Thoracic aorta (tissue), 2 donors: ENCODE measurements at regions not wholly inside any gene's neighbourhood (a gene's known extent, or its start where the extent isn't known, plus 50 kb on each side); places are given as distances from the start of the nearest gene placed in this dataset.

Experiments used
- ATAC-seq: fragments of 150-250 bp; one replicate; pipeline ENCODE4 v1.8.0; 2017; ENCODE audit warnings: low read depth; ENCODE audit not compliant: insufficient number of reproducible peaks, low FRiP score
- DNase-seq: peaks from one replicate; pipeline ENCODE4 v3.0.0-alpha.2; 2020; ENCODE audit warnings: low spot score
- H3K27ac ChIP-seq, 2 donors: fragments of 200-600 bp; sonication (generic); 1 replicate in 1 of 2; 2 replicates in 1 of 2; pipeline ENCODE4 v1.5.1; 2016; ENCODE audit warnings: mild to moderate bottlenecking in 2 of 2, moderate library complexity in 2 of 2
- H3K27me3 ChIP-seq: fragments of 200-600 bp; sonication (generic); replicated peaks from 2 replicates; pipeline ENCODE4 v1.6.0; 2016; ENCODE audit warnings: mild to moderate bottlenecking; ENCODE audit not compliant: insufficient read depth
- H3K36me3 ChIP-seq: fragments of 200-600 bp; sonication (generic); one replicate; pipeline ENCODE4 v1.5.1; 2016
- H3K4me1 ChIP-seq, 2 donors: fragments of 200-600 bp; sonication (generic); 1 replicate in 1 of 2; 2 replicates in 1 of 2; pipeline versions ENCODE4 v1.5.1 to v1.6.0; 2016; ENCODE audit warnings: low read depth in 2 of 2, mild to moderate bottlenecking in 1 of 2; ENCODE audit not compliant: control insufficient read depth in 1 of 2
- H3K4me3 ChIP-seq: fragments of 200-600 bp; sonication (generic); 2 replicates; pipeline ENCODE4 v1.5.1; 2016; ENCODE audit warnings: mild to moderate bottlenecking
- H3K9me3 ChIP-seq: fragments of 200-600 bp; sonication (generic); 2 replicates; pipeline ENCODE4 v1.5.1; 2016
- CTCF ChIP-seq: fragments of 200-600 bp; sonication (generic); IDR thresholded peaks from one replicate; pipeline ENCODE4 v1.5.1; 2019; ENCODE audit warnings: antibody characterized with exemption

- no peak overlapping the region for H3K4me3 ChIP-seq
Measured at GRCh38 chr1:183730886-183731573, 73.9 kb upstream of the RGL1 start.

DNA sequence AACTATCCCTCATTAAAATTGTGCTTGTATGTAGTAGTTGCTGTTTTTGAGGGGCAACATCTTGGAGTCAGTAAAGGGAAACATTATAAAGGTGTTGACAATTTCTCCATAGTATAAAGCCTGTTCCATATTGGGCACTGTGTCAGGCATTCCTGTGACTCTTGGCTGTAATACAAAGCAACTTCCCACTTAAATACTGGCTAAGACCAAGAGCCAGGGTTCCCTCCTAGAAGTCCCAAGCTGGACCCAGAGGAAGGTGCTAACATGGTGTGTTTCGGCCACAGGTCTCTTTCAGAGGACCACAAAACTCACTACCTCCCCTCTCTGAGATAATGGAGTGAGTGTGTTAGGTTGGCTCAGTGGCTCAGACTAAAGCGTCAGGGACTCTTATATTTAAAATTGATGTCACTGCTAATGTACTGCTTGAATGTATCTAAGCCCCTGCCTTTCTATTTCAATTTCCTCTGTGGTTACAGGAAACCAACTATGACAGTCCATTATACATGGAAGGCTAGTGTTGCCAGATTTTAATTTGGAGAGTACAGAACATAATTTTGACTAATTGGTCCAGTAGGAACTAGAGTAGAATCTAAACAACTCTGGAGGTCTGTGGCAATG, 74.7 kb upstream of the RGL1 start:
- Histone ChIP-seq H3K9me3 (no peaks in the 10 kb centered on the region), H3K4me3 (no peak overlapping the region), H3K36me3 (no peaks in the 10 kb centered on the region), H3K27ac (no peak overlapping the region), H3K27me3 (no peaks in the 10 kb centered on the region), H3K4me1 (peaks cover 11 to 14% of the 10 kb centered on the region in 2 donors)
- no peak for DNase-seq
- ATAC-seq = no peak
- TF ChIP-seq CTCF = no peak

More at GRCh38 chr1:183730886-183731573, 73.9 kb upstream of the RGL1 start:
- TF ChIP-seq CTCF = no peak
- Histone ChIP-seq H3K9me3 (no peaks in the 10 kb centered on the region), H3K27me3 (no peaks in the 10 kb centered on the region), H3K36me3 (no peaks in the 10 kb centered on the region), H3K27ac (no peak overlapping the region), H3K4me1 (peaks cover 12 to 14% of the 10 kb centered on the region in 2 donors)
- no peak for DNase-seq
- no peak for ATAC-seq

DNA sequence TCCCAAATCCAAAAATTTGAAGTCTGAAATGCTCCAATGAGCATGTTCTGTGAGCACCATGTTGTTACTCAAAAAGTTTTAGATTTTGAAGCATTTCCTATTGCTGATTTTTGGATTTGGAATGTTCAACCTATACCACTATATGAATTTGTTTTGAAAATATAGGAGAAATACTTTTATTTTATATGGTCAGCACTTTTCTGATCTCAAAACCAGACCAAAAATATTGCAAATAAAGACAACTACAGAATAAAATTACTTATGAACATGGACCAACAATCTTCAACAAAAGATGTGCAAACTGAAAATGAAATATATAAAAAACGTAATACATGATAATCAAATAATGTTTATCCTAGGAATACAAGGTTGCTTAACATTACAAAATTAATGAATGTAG, 73.7 kb upstream of the APOBEC4 start:
- no peak for ATAC-seq
- H3K27me3 ChIP-seq = no peaks in the 10 kb centered on the region
- H3K4me1 ChIP-seq = no peaks in the 10 kb centered on the region
- TF ChIP-seq CTCF = no peak
- no peak overlapping the region for H3K27ac ChIP-seq
- H3K4me3 ChIP-seq = no peak overlapping the region
- no peaks in the 10 kb centered on the region for H3K36me3 ChIP-seq
- DNase-seq = no peak
- H3K9me3 ChIP-seq = no peaks in the 10 kb centered on the region

DNA sequence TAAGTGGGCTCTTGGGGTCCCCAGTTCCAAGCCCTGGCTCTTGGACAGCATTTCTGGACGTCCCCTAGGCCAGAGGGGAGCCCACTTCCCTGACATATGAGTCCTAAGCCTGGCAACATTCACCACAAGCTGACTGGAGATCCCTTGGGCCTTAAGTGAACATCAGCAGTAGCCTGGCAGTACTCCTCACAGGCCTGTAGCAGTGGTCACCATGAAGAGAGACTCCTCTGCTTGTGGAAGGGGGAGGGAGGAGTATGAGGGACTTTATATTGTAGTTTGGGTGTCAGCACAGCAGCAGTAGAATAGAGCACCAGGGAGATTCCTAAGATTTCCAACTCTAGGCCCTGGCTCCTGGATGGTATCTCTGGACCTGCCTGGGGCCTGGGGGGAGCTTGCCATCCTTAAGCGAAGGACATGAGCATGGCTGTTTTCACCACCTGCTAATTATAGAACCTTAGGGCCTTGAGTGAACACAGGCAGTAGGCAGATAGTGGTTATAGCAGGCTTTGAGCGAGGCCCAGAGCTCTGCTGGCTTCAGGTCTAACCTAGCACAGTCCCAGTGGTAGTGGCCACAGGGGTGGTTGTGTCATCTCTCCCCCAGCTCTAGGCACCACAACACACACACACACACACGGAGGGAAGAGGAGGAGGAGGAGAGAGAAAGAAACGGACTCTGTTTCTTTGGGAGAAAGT, 71.4 kb upstream of the APOBEC4 start:
- H3K36me3 ChIP-seq = no peaks in the 10 kb centered on the region
- no peak for TF ChIP-seq CTCF
- no peaks in the 10 kb centered on the region for H3K4me1 ChIP-seq
- H3K9me3 ChIP-seq = no peaks in the 10 kb centered on the region
- ATAC-seq (no peak), DNase-seq (no peak)
- H3K4me3 ChIP-seq = no peak overlapping the region
- H3K27ac ChIP-seq = no peak overlapping the region
- no peaks in the 10 kb centered on the region for H3K27me3 ChIP-seq

DNA sequence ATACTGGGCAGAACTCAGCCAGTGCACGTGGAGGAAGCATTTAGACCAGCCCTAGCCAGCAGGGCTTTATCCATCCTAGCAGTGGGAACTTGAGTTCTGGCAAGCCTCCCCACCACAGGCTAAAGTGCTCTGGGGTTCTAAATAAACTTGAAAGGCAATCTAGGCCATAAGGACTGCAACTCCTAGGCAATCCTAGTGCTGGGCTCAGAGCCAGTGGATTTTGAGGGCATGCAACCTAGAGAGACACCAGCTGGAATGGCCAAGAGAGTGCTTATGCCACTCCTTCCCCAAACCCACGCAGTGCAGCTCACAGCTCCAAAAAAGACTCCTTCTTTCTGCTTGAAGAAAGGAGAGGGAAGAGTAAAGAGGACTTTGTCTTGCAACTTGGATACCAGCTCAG, 70.5 kb upstream of the APOBEC4 start:
- no peak overlapping the region for H3K4me3 ChIP-seq
- DNase-seq = no peak
- no peaks in the 10 kb centered on the region for H3K9me3 ChIP-seq
- ATAC-seq = no peak
- H3K27ac ChIP-seq = no peak overlapping the region
- TF ChIP-seq CTCF = no peak
- H3K36me3 ChIP-seq = no peaks in the 10 kb centered on the region
- no peaks in the 10 kb centered on the region for H3K27me3 ChIP-seq
- H3K4me1 ChIP-seq = no peaks in the 10 kb centered on the region
